ENCODE measurements at regions not wholly inside any gene's neighbourhood (a gene's known extent, or its start where the extent isn't known, plus 50 kb on each side); places are given as distances from the start of the nearest gene placed in this dataset.

DNA sequence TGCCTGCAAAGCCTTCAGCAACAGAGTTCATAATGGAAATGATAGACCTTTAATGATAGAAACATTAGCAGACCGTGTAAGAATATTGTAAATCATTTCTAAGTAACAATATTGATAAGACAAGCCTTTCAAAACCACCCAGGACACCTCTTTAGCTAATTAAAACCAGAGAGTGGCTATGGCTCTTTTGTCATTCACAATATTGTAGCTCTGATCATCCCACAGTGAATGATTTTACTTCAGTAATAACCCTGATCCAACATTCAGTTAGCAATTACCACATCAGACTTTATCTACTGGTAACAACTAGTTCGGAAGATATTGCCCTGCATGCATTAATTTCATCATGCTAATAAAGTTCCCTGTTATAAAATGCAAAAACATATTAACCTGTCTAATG is 432.6 kb downstream of the DTWD2 start:
- FAIRE-seq (no peak), DNase-seq (ENCODE audit: insufficient read length, low spot score) (no peak)

DNA sequence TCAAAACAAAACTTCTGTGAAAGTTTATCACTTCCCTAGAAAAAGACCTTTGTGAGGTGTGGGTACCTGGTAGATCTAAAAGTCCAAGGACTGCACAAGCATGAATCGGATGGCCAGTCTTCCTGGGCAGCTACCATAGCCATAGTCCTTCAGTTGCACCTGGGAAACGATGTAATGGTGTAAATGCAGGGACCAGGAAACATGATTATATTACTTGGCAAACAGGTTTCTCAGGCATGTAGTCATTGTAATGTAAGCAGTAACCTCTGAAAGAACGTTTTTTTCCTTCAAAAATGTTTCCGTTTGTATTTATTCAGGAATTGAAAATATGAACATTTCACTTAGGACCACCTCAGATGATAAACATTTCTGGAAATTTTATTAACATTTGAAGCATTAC is 433.4 kb downstream of the DTWD2 start:
- DNase-seq (ENCODE audit: insufficient read length, low spot score) (no peak), FAIRE-seq (no peak)

DNA sequence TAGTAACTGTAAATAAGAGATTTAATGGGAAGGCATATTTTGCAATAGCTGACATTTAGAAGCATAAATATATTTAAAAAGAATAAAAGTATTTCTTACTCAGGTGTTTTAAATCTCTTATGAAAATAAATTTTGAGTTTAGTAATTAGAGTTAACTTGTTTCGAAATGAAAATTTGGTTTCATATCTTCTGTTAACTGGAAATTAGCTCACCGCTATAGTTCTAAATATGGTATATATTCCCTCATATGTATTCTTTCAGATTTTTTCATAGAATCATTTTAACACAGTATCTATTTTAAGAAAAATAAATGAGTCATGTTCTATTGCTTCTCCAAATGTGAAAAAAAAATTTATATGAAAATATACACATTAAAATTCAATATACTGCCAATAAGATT is 434.1 kb downstream of the DTWD2 start:
- FAIRE-seq (no peak), DNase-seq (ENCODE audit: insufficient read length, low spot score) (no peak)

DNA sequence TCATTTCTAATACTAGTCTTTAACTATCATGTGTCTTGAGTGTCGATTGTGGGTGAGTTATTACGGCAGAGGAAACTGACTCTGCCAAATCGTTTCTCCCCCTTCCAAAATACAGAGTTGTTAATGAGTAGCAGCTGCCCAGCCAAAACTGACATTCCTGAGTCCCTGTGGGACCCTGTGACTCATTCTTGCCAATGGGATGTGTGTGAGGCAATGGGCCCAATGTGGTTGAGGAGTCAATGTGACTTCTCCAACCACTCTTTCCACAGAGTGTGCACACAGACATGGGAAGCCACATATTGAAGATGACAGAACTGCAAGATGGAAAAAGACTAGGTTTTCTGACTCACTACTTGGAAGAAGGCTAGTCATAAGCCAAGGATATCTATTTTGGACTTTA is 434.7 kb downstream of the DTWD2 start:
- DNase-seq (ENCODE audit: insufficient read length, low spot score) = no peak

DNA sequence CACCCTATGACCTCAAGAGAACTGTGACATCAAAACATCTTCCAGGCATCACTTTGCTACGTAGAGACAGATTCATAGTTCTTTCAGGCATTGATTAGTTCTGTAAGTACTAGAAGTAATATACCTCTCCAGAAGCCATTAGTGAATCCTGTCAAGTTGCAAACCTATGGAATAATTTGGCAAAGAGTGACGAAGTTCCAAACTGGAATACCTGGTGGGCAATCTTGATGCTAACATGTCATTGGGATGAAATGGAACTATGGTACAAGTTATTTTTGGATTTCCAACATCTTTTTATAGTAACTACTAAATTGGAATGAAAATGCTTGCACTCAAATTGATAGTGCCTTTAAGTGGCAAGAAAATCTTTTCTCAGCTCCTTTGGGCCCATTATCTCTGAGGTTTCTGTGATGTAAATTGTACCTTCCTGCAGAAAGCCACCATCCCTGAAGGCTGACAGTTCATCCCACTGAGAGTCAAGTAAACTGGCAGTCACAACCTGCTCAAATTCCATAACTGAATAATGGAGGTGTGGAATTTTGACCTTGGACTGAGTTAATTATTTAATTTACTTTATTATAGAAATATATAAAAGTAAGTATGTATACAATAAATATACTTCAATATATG is 435.5 kb downstream of the DTWD2 start:
- FAIRE-seq (no peak), DNase-seq (ENCODE audit: insufficient read length, low spot score) (no peak)

More for the DNA sequence above, 434.7 kb downstream of the DTWD2 start:
- FAIRE-seq = no peak

DNA sequence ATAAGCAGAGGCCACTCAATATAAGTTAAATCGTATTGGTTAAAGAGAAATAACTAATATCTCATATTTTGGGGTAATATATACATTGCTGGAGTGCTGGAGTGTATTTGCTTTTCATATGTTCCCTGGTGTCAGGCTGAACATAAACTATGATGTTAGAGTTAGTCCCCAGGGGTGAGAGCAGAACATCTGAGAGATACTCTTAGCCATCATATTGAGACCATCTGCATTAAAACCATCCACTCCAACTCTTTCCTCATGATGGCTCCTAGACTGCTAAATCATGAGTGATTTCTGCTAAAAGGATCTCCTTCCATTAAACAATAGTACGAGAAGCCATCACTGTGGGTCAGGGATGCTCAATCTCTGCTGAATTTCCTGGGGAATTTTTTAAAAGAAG is 436.2 kb downstream of the DTWD2 start:
- DNase-seq (ENCODE audit: insufficient read length, low spot score) (no peak), FAIRE-seq (no peak)

DNA sequence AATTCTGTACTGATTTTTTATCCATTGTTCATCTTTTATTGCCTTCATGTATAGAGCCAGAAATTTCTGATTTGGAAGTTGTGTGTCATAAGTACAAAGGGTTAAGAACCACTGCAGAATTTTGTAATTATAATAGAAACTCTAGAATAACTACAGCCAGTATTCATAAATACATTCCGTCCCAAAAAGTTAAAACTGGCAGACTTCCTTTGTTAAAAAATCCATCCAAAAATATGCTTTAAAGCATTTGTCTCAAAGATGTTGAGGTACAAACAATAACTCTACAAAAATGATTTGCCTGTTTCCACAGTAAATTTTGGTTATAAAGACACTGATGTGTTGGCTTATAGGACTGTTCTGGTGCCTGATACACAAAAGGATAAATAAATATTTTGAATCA is 436.6 kb downstream of the DTWD2 start:
- DNase-seq (ENCODE audit: insufficient read length, low spot score) (no peak), FAIRE-seq (no peak)

DNA sequence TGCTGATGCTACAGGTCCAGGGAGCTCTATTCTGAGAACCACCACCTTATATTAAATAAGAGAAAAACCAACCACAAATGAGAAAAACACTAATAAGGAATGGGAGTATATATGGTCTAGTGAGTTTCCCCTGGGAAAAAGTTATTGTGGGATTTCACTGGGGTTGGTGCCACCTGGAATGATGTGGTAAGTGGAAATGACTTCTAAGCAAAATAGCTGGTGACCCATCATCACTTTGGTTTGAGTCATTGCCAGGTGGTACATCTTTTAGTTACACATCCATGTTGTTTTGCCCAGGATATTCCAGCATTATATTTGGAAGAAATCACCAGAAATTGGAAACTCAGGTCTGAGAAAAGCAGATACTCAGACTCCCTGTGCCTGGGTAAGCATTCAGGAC is 437.3 kb downstream of the DTWD2 start:
- no peak for FAIRE-seq
- no peak for DNase-seq (ENCODE audit: insufficient read length, low spot score)

DNA sequence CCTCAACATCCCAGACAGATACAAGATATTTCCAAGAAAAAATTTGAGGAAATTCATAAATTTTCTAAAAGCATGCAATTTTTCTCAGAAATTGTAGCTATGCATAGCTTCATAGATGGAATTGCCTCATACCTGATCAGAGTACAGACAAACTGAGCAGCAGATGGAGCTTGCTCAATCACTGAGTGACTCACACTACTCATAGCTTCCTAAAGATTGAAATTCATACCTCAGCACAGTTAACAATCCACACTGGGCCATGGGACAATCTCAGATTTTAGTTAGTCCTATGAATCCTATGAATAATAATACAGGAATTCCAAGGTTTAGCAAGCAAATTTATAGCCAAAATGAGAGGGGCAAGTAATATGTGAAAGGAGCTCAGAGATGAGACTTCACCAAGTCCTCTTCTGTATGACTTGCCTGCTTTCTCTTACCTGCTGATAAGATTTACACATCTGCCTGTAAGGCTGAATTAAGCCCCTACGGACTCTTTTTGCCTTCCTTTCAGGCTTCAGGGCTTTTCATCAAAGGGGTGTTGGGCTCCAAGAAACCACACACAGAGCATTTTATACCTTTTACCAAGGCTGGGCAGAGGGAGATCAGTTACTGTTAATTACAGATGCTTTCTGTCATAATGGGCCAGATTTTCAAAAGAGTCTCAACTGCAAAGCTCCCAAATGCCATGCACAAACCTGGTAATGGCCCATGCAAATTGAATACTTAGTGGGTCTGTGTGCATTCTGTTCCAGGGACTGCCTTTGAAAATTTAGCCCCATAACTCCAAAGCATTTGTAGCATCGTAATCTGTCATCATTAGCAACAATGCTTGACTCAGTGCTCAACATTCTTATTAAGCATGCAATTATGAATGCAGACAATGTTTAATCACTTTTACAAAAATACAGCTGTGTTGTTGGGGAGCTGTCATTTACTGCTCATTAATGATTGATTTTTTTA is 439.3 kb downstream of the DTWD2 start:
- FAIRE-seq = no peak
- no peak for DNase-seq (ENCODE audit: insufficient read length, low spot score)

DNA sequence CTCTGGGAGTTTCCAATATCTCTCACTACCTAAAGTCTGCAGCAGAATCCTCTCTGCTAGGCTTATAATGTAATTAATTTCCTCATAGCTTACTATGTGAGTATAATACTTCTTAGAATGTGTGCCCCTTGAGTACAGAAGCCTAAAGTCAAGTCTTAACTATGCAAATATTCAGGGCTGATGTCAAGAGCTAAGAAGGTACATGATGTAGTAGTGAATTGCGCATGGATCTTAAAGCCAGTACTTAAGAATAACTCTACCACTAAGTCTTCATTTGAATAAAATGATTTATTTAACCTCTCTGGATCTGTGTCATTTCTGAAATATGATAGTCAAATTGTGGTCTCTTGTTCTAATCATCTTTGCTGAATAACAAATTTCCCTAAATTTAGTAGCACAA is 442.9 kb downstream of the DTWD2 start:
- no peak for FAIRE-seq
- no peak for DNase-seq (ENCODE audit: insufficient read length, low spot score)

DNA sequence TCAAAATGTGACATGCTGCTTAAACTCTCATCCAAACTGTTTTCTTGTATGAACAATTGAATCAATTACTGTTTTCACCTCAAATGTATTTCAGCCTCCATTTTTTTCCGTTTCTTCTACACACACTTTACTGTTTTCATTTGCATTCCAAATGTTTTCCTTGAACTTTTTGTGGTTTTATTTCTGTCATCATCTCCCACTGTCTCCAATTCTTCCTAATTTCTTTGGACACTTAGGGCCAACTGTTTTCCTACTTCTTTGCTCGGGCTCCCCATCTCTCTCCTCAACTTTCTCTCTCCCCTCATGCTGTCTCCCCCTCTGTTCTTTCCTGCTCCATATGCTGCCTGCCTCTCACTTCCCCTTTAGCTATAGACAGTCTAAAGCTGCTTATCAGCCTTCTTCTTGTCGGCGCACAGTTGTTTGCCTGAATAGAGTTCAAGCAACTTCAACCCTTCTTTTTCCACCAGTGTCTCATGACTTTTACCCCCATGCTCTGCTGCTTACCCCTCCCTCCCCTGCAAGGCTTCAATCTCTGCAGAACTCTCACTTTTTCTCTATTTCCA is 443.4 kb downstream of the DTWD2 start:
- FAIRE-seq = no peak
- DNase-seq (ENCODE audit: insufficient read length, low spot score) = no peak

DNA sequence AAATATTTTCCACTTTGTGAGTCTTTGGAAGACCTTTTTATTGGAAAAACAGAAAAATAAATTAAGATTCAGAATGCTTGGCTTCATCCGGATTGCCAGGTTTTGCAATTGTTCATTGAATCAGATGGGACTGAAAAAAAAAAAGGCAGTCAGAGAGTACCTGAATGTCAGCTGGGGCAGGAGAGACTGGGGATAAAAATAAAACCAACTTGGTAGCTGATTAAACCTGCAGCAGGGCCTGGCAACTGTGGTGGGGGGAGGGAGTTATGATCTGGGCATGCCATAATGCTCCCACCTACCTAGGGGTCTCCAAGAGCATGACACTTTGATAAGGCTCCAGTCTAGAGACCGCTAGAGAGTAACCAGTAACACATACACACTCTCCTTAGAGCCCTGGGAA is 454.4 kb downstream of the DTWD2 start:
- FAIRE-seq = no peak

DNA sequence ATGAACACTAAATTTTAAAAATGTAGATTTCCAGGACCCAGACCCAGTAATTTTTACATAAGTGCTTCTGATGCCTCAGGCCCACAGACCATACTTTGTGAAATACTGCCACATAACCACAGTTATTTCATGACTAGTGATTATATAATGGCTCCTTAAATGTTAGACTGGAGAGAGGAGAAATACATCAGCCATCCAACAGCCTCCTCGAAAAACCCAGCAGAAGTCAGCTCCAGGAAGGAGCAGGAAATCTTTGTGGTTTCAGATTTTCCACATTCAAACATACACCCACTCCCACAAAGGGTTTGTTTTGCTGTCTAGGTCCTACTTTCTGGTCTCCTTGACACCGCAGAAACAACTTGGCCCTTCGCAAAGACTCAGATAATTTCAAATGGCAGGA is 455.2 kb downstream of the DTWD2 start:
- FAIRE-seq = no peak

More for the DNA sequence above, 454.4 kb downstream of the DTWD2 start:
- DNase-seq (ENCODE audit: insufficient read length, low spot score) = no peak

DNA sequence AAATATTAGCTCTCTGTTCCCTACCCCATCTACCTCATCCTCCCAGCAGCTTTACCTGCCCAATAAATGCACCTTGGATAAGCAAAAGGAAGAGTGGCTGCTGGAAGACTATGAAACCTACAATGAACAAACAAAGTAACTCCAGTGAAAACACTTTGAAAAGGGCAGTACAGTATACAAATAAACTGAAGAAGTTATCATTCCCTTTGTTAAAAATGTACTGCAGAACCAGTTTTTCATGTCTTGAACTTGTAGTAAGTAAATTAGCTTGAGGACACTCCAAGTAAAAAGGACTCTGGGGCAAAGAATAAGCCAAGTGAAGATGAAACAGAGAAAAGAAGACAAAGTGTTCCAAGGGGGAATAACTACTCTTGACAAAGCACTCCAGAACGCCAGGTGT is 457.1 kb downstream of the DTWD2 start:
- no peak for DNase-seq (ENCODE audit: insufficient read length, low spot score)
- FAIRE-seq = no peak

More for the DNA sequence above, 455.2 kb downstream of the DTWD2 start:
- no peak for DNase-seq (ENCODE audit: insufficient read length, low spot score)

DNA sequence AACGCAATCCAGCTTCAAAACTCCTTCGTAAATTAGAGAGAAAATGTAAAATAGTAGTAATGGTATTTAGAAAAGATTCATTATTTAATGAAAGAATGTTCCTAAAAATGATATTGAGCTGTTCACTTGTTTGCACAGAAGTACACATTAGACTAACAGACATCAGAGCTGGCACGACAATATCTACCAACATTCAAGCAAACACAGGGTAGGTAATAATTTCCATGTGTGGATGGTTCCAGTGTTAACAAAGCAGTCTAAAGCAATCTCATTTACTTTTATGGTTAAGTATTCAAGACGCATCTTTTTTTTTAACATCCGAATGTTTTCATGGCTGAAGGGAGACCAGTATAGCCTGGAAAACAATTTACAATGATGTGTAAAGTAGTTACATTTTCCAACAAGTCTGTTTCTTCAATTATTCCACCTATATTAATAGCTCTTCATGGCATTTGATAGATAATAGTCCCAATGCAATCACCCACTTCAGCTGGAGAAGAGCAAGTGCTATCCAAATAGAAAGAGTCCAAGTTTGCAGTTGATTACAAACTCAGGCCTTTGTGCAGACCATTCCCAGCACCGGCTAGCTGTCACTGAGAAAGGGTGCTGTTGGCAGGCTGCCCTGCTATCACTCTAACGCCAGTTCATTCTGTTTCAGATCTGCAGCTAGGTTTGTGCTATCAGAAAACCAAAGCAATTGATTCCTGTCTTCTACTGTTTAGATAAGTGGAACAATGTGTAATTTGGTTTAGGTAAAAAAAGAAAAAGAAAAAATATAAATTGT is 458.8 kb downstream of the DTWD2 start:
- FAIRE-seq = no peak
- no peak for DNase-seq (ENCODE audit: insufficient read length, low spot score)

DNA sequence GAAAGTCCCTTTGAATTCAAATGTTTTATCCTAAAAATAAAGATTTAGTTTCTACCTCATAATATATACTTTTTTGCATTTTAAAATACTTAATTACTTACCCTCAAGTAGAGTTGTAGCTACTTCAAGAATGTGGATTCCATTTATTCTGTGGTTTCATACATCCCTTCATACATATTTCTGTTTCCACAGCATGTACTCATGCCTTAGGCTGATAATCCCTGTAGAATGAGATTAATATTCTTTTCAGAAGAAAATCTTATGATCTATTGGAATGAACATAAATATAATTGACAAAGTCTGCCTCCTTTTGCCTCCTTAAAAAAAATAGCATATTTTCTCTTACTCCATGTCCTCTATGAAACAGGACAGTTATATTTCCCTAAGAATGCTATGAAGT is 465.7 kb downstream of the DTWD2 start:
- DNase-seq (ENCODE audit: insufficient read length, low spot score) (no peak), FAIRE-seq (no peak)

DNA sequence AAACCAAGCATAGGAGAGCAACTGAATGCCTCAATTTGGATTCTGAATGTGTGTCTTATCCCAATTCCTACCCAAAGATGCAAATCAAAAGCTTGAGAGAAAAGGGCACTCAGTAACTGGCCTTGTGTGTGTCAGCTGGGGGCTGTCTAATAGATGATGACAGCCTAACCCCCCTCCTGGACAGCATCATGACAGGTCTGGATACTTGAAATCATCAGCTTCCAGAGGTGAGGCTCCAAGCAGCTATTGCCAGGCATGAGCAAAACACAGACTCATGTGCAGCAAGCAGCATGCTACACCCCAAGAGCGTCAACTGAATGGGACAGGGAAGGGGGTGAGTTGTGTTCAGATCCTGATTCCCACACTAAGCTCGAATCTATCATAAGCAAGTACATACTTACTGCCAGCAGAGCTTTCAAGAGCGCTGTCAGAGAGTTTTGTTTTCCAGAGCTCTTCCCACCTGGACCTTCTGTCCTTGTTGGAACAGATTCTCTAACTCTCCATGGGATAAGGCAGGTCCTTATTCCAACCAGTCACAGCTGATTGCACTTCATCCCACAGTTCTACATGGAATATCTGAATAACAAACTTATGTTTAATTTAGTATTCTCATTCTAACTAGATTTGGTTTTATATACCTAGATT is 467.5 kb downstream of the DTWD2 start:
- FAIRE-seq (no peak), DNase-seq (ENCODE audit: insufficient read length, low spot score) (no peak)

DNA sequence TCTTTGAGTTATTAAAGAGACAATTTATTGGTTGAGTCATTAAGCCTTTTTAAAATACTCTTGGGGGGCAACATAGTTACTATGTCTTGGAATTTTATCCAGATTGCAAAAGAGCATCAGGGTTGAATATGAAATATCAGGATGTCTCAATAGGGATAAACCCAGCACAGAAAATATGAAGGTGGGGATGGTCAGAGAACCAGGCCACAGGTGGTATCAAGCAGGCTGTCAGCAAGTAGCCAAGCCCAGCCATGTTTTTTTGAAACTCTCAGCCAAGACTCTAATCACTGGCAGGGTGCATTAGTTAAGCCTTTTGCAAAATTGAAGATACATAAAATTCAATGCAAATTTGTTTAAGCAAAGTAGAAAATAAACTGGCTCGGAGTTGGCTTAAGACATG is 468.9 kb downstream of the DTWD2 start:
- DNase-seq (ENCODE audit: insufficient read length, low spot score) (no peak), FAIRE-seq (no peak)

DNA sequence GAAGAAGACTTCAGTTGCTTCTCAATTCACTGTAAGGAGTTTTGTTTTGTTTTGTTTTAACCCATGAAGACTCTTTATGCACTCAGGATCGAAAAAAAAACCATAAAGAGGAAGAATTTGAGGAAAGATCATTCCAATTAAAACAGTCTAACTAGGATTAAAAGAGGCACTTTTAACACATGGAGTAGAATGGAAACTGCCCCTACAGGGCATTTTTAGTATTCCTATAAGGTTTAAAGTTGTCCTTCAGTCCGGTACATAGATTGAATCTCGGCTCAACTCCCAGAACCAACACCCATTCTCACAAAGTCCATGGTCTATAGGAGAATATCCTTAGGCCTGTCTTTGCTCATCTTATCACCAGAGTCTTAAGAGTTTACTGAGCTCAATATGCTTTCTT is 469.6 kb downstream of the DTWD2 start:
- no peak for FAIRE-seq
- no peak for DNase-seq (ENCODE audit: insufficient read length, low spot score)

DNA sequence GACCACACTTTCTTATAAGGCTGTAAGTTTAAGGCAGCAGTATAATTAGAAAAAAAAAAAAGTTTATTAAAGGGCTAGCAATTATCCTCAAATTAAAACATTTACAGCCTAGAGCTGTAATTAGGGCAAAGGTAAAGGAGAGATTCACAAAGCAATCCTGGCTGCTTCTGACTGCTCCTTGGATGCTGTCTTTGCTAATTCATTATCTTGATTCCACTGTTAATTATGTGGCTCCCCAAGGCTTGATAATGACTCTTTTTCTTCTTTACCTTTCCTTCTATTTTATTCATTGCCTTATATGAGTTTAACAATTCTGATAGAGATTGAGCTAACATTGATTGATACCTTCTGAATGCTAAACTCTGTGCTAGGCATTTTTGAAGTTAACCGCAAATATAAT is 476.5 kb downstream of the DTWD2 start:
- no peak for FAIRE-seq
- no peak for DNase-seq (ENCODE audit: insufficient read length, low spot score)
